H9 (cell line): ENCODE measurements at regions not wholly inside any gene's neighbourhood (a gene's known extent, or its start where the extent isn't known, plus 50 kb on each side); places are given as distances from the start of the nearest gene placed in this dataset.

Experiments used
- DNase-seq: peaks from one replicate; pipeline ENCODE4 v3.0.0-alpha.2; 2017
- H2AFZ ChIP-seq: one replicate; pipeline ENCODE4 v1.6.1; 2013; ENCODE audit warnings: mild to moderate bottlenecking, low read length, control low read depth, moderate library complexity
- H2AK5ac ChIP-seq: 2 replicates; pipeline ENCODE4 v1.6.1; 2013; ENCODE audit warnings: low read length, control low read depth, mixed read lengths; ENCODE audit not compliant: insufficient read length
- H2BK120ac ChIP-seq: one replicate; pipeline ENCODE4 v1.6.1; 2013; ENCODE audit warnings: low read depth, mild to moderate bottlenecking, low read length, control low read depth, inconsistent platforms; ENCODE audit not compliant: poor library complexity, severe bottlenecking
- H2BK12ac ChIP-seq: 2 replicates; pipeline ENCODE4 v1.6.1; 2013; ENCODE audit warnings: low read length, control low read depth, mixed read lengths, low read depth; ENCODE audit not compliant: insufficient read length
- H2BK15ac ChIP-seq: 2 replicates; pipeline ENCODE4 v1.6.1; 2013; ENCODE audit warnings: low read depth, low read length, control low read depth
- H2BK20ac ChIP-seq: one replicate; pipeline ENCODE4 v1.6.1; 2013; ENCODE audit warnings: low read depth, mild to moderate bottlenecking, low read length, control low read depth, inconsistent platforms; ENCODE audit not compliant: poor library complexity, severe bottlenecking
- H2BK5ac ChIP-seq: 2 replicates; pipeline ENCODE4 v1.6.1; 2013; ENCODE audit warnings: low read length, control low read depth, mixed read lengths; ENCODE audit not compliant: insufficient read length
- H3K14ac ChIP-seq: 2 replicates; pipeline ENCODE4 v1.6.1; 2013; ENCODE audit warnings: low read length, control low read depth; ENCODE audit not compliant: insufficient read depth
- H3K18ac ChIP-seq: 2 replicates; pipeline ENCODE4 v1.6.1; 2013; ENCODE audit warnings: low read depth, mild to moderate bottlenecking, mixed read lengths, low read length, control low read depth; ENCODE audit not compliant: insufficient read length
- H3K23ac ChIP-seq: 2 replicates; pipeline ENCODE4 v1.6.1; 2013; ENCODE audit warnings: low read length, control low read depth, mixed read lengths, low read depth; ENCODE audit not compliant: insufficient read length
- H3K23me2 ChIP-seq: 2 replicates; pipeline ENCODE4 v1.6.1; 2013; ENCODE audit warnings: low read depth, mild to moderate bottlenecking, mixed read lengths, low read length, control low read depth; ENCODE audit not compliant: insufficient read length, poor library complexity, severe bottlenecking
- H3K27ac ChIP-seq: 2 replicates; pipeline ENCODE4 v1.5.1; 2013; ENCODE audit warnings: low read length, control low read depth, mixed read lengths, low read depth; ENCODE audit not compliant: insufficient read length
- H3K27me3 ChIP-seq: 2 replicates; pipeline ENCODE4 v1.6.1; 2013; ENCODE audit warnings: low read length, control low read depth, inconsistent platforms; ENCODE audit not compliant: insufficient read depth
- H3K4ac ChIP-seq: 2 replicates; pipeline ENCODE4 v1.6.1; 2013; ENCODE audit warnings: low read depth, mild to moderate bottlenecking, control low read depth, inconsistent platforms, low read length, moderate library complexity
- H3K4me1 ChIP-seq: 2 replicates; pipeline ENCODE4 v1.6.1; 2013; ENCODE audit warnings: low read length, control low read depth, inconsistent platforms; ENCODE audit not compliant: insufficient read depth
- H3K4me2 ChIP-seq: 2 replicates; pipeline ENCODE4 v1.6.1; 2013; ENCODE audit warnings: low read length, control low read depth, mixed read lengths; ENCODE audit not compliant: insufficient read length, insufficient read depth
- H3K56ac ChIP-seq: 2 replicates; pipeline ENCODE4 v1.6.1; 2013; ENCODE audit warnings: low read depth, mild to moderate bottlenecking, mixed read lengths, low read length, control low read depth; ENCODE audit not compliant: insufficient read length
- H3K79me1 ChIP-seq: 2 replicates; pipeline ENCODE4 v1.6.1; 2013; ENCODE audit warnings: low read depth, mild to moderate bottlenecking, moderate library complexity, low read length, control low read depth, inconsistent platforms; ENCODE audit not compliant: insufficient read depth, poor library complexity, severe bottlenecking
- H3K79me2 ChIP-seq: 2 replicates; pipeline ENCODE4 v1.6.1; 2013; ENCODE audit warnings: low read length, control low read depth, inconsistent platforms; ENCODE audit not compliant: insufficient read depth
- H3K9ac ChIP-seq: 2 replicates; pipeline ENCODE4 v1.6.1; 2013; ENCODE audit warnings: low read length, control low read depth, mixed read lengths; ENCODE audit not compliant: insufficient read length; ENCODE audit errors: extremely low read depth
- H3K9me3 ChIP-seq: one replicate; pipeline ENCODE4 v1.6.1; 2013; ENCODE audit warnings: low read depth, low read length, inconsistent platforms; ENCODE audit not compliant: control insufficient read depth
- H3T11ph ChIP-seq: one replicate; pipeline ENCODE4 v1.6.1; 2013; ENCODE audit warnings: mild to moderate bottlenecking, low read length, control low read depth, inconsistent platforms
- H4K20me1 ChIP-seq: one replicate; pipeline ENCODE4 v1.6.1; 2013; ENCODE audit not compliant: control insufficient read depth, insufficient read length, insufficient read depth
- H4K5ac ChIP-seq: 2 replicates; pipeline ENCODE4 v1.6.1; 2013; ENCODE audit warnings: low read depth, mild to moderate bottlenecking, mixed read lengths, low read length, control low read depth; ENCODE audit not compliant: insufficient read length
- H4K8ac ChIP-seq: replicated peaks from 2 replicates; pipeline ENCODE4 v1.6.1; 2013; ENCODE audit warnings: low read length, control low read depth, mixed read lengths, low read depth; ENCODE audit not compliant: insufficient read length
- H4K91ac ChIP-seq: 2 replicates; pipeline ENCODE4 v1.6.1; 2013; ENCODE audit warnings: low read depth, mild to moderate bottlenecking, moderate library complexity, mixed read lengths, low read length, control low read depth; ENCODE audit not compliant: insufficient read length
- H3K27ac Mint-ChIP-seq, 3 experiments: 2 replicates in 2 of 3; 3 replicates in 1 of 3; pipeline ENCODE4 v1.8.0; 2020 to 2021; ENCODE audit warnings: mixed read lengths in 3 of 3, mild to moderate bottlenecking in 1 of 3, moderate library complexity in 1 of 3
- H3K27me3 Mint-ChIP-seq: 2 replicates; pipeline ENCODE4 v1.8.0; 2021; ENCODE audit warnings: low read depth, mild to moderate bottlenecking, moderate library complexity, mixed read lengths
- H3K36me3 Mint-ChIP-seq, 3 experiments: 2 replicates in 2 of 3; 3 replicates in 1 of 3; pipeline ENCODE4 v1.8.0; 2020 to 2021; ENCODE audit warnings: low read depth in 3 of 3, mixed read lengths in 3 of 3; ENCODE audit not compliant: insufficient read depth in 1 of 3
- H3K4me1 Mint-ChIP-seq, 2 experiments: 2 replicates each; pipeline ENCODE4 v1.8.0; 2020; ENCODE audit warnings: mixed read lengths in 2 of 2
- H3K4me3 Mint-ChIP-seq, 2 experiments: 2 replicates in 1 of 2; 3 replicates in 1 of 2; pipeline ENCODE4 v1.8.0; 2020 to 2021; ENCODE audit warnings: mild to moderate bottlenecking in 2 of 2, mixed read lengths in 2 of 2, moderate library complexity in 1 of 2
- H3K9me3 Mint-ChIP-seq, 2 experiments: 2 replicates in 1 of 2; 3 replicates in 1 of 2; pipeline ENCODE4 v1.8.0; 2020; ENCODE audit warnings: mild to moderate bottlenecking in 2 of 2, mixed read lengths in 2 of 2, moderate library complexity in 1 of 2
- WGBS: extraction: QIAGEN DNeasy Blood & Tissue Kit; methylation state at CpG from one replicate; pipeline ENCODE4 v1.1.7; 2013; ENCODE audit warnings: missing lambda C conversion rate, low lambda C conversion rate, mixed read lengths; ENCODE audit not compliant: insufficient read length; ENCODE audit errors: extremely low coverage; 5-methylcytosine and 5-hydroxymethylcytosine counted together
- TF ChIP-seq, protein P1 (sequence below): fragments of 200-600 bp; sonication (generic); conservative IDR thresholded peaks from 3 replicates; pipeline ENCODE4 v1.8.0; 2021; ENCODE audit warnings: antibody characterized with exemption, mild to moderate bottlenecking

DNA sequence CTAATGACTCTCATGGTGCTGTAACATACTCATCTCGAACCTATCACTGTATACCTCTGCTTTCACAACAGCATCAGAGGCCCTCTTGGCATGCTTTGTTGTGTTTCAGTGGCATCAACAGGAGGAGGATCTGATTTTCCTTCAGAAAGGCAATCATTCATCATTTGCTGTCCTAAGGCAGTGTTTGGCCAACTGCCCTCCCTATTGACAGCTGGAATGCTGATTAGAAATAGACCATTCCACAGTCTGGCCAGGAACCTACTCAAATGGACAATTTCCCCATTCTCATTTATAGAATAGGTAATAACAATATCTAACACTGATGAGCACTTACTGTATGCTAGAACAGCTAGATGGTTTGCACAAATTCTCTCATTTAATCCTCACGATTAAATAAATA lies 310.6 kb upstream of the PTBP2 start:
- Histone ChIP-seq H4K20me1 (no peaks in the 10 kb centered on the region), H3K79me1 (no peaks in the 10 kb centered on the region), H3K27me3 (no peaks in the 10 kb centered on the region), H2BK12ac (no peak overlapping the region), H4K5ac (no peak overlapping the region), H4K91ac (no peak overlapping the region), H3K14ac (no peak overlapping the region), H2BK5ac (no peak overlapping the region), H3K79me2 (0 out of 2 replicates have a peak, but pooled peaks cover 1% of the 10 kb centered on the region), H3K18ac (no peak overlapping the region), H3K56ac (no peak overlapping the region), H3K9ac (no peak overlapping the region), H3K4ac (no peak overlapping the region), H3K4me1 (no peaks in the 10 kb centered on the region), H2BK15ac (no peak overlapping the region), H2AK5ac (no peak overlapping the region), H3K23me2 (no peaks in the 10 kb centered on the region), H3K9me3 (no peaks in the 10 kb centered on the region), H4K8ac (no peak overlapping the region), H3K4me2 (no peak overlapping the region), H3T11ph (no peak overlapping the region), H3K27ac (no peak overlapping the region), H2BK20ac (no peak overlapping the region), H2AFZ (no peak overlapping the region), H3K23ac (no peak overlapping the region), H2BK120ac (no peak overlapping the region)
- no peaks in the 10 kb centered on the region for H3K27me3 Mint-ChIP-seq
- no CpG with 5 or more reads among the region's 2 CpGs for WGBS
- no peaks in the 10 kb centered on the region for H3K9me3 Mint-ChIP-seq
- H3K4me1 Mint-ChIP-seq = peaks cover 3 to 7% of the 10 kb centered on the region in 2 experiments; a peak in 3 of 4 replicates
- TF ChIP-seq, protein P1, sequence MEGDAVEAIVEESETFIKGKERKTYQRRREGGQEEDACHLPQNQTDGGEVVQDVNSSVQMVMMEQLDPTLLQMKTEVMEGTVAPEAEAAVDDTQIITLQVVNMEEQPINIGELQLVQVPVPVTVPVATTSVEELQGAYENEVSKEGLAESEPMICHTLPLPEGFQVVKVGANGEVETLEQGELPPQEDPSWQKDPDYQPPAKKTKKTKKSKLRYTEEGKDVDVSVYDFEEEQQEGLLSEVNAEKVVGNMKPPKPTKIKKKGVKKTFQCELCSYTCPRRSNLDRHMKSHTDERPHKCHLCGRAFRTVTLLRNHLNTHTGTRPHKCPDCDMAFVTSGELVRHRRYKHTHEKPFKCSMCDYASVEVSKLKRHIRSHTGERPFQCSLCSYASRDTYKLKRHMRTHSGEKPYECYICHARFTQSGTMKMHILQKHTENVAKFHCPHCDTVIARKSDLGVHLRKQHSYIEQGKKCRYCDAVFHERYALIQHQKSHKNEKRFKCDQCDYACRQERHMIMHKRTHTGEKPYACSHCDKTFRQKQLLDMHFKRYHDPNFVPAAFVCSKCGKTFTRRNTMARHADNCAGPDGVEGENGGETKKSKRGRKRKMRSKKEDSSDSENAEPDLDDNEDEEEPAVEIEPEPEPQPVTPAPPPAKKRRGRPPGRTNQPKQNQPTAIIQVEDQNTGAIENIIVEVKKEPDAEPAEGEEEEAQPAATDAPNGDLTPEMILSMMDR = no peak
- no peak overlapping the region for H3K27ac Mint-ChIP-seq
- H3K36me3 Mint-ChIP-seq = no peaks in the 10 kb centered on the region
- no peak for DNase-seq
- H3K4me3 Mint-ChIP-seq = no peak overlapping the region
